Caco-2 (cell line): ENCODE measurements at regions not wholly inside any gene's neighbourhood (a gene's known extent, or its start where the extent isn't known, plus 50 kb on each side); places are given as distances from the start of the nearest gene placed in this dataset.

ENCODE experiments used
- BruUV-seq: library from RNA; stranded (reverse); fragments of 400-500 nt; replicated peaks from 2 replicates; lab custom pipeline; 2021; lab: Mats Ljungman, UMichigan
- CTCF ChIA-PET: fragments of 300-600 bp; sonication (Branson Sonifier 250); formaldehyde crosslinking; loops from one replicate; lab custom pipeline; 2022; ENCODE audit warnings: antibody characterized with exemption; lab: Charles Lee
- POLR2A ChIA-PET: fragments of 300-600 bp; sonication (Branson Sonifier 250); formaldehyde crosslinking; loops from one replicate; lab custom pipeline; 2022; ENCODE audit warnings: antibody characterized with exemption; lab: Charles Lee
- DNase-seq, 2 experiments: peaks; one replicate each; pipeline versions ENCODE4 v3.0.0 to v3.0.0-alpha.2; 2020 to 2022
- H3K27me3 ChIP-seq: replicated peaks from 2 replicates; pipeline ENCODE4 v1.6.0; 2011; ENCODE audit warnings: low read length; ENCODE audit not compliant: control insufficient read depth, insufficient read depth
- H3K36me3 ChIP-seq: 2 replicates; pipeline ENCODE4 v1.5.1; 2011; ENCODE audit warnings: low read length; ENCODE audit not compliant: control insufficient read depth, insufficient read depth
- H3K4me1 ChIP-seq: fragments of 250-450 bp; sonication (Bioruptor Pico); 2 replicates; pipeline ENCODE4 v1.5.1; 2020; ENCODE audit warnings: mild to moderate bottlenecking
- H3K4me3 ChIP-seq: 2 replicates; pipeline ENCODE4 v1.5.1; 2011; ENCODE audit warnings: low read depth, mild to moderate bottlenecking, control low read depth, low read length
- H3K9me3 ChIP-seq: fragments of 250-450 bp; sonication (Bioruptor Pico); 2 replicates; pipeline ENCODE4 v1.5.1; 2020; ENCODE audit warnings: mild to moderate bottlenecking, moderate library complexity
- H3K27ac Mint-ChIP-seq: one replicate; pipeline ENCODE4 v1.8.0; 2022; ENCODE audit warnings: mixed read lengths; ENCODE audit not compliant: unreplicated experiment
- H3K27me3 Mint-ChIP-seq: one replicate; pipeline ENCODE4 v1.8.0; 2022; ENCODE audit warnings: mixed read lengths; ENCODE audit not compliant: insufficient read depth, unreplicated experiment
- H3K36me3 Mint-ChIP-seq: one replicate; pipeline ENCODE4 v1.8.0; 2022; ENCODE audit warnings: mild to moderate bottlenecking, mixed read lengths; ENCODE audit not compliant: insufficient read depth, unreplicated experiment
- H3K4me1 Mint-ChIP-seq: one replicate; pipeline ENCODE4 v1.8.0; 2022; ENCODE audit warnings: low read depth, mixed read lengths; ENCODE audit not compliant: unreplicated experiment
- H3K4me3 Mint-ChIP-seq: one replicate; pipeline ENCODE4 v1.8.0; 2022; ENCODE audit warnings: mild to moderate bottlenecking, moderate library complexity, mixed read lengths; ENCODE audit not compliant: unreplicated experiment
- H3K9me3 Mint-ChIP-seq: one replicate; pipeline ENCODE4 v1.8.0; 2022; ENCODE audit warnings: mixed read lengths; ENCODE audit not compliant: unreplicated experiment
- CTCF ChIP-seq, 2 experiments: fragments of 200-600 bp in 1 of 2; IDR thresholded peaks; 1 replicate in 1 of 2; 2 replicates in 1 of 2; pipeline versions ENCODE4 v1.5.1 to v1.8.0; 2011 to 2022; ENCODE audit warnings: antibody characterized with exemption in 1 of 2, control low read depth in 1 of 2, inconsistent platforms in 1 of 2, low read depth in 1 of 2, low read length in 1 of 2, mild to moderate bottlenecking in 1 of 2, moderate library complexity in 1 of 2; ENCODE audit not compliant: insufficient read depth in 1 of 2, severe bottlenecking in 1 of 2, unreplicated experiment in 1 of 2
- intact Hi-C: fragments of 100-400 bp; cut with micrococcal nuclease; formaldehyde crosslinking; loops from one replicate; pipeline ENCODE4 v1.10.0; 2022; ENCODE audit not compliant: unreplicated experiment

GRCh38 chr18:76042511-76042910 lies 452.5 kb downstream of the ZNF516 start:
- peaks cover 2% of the 10 kb centered on the region for H3K27me3 Mint-ChIP-seq
- no peaks in the 10 kb centered on the region for H3K9me3 Mint-ChIP-seq
- H3K4me3 Mint-ChIP-seq: no peak overlapping the region
- ChIA-PET CTCF (no interaction called here), POLR2A (no interaction called here)
- no peak overlapping the region for H3K27ac Mint-ChIP-seq
- Histone ChIP-seq H3K9me3 (no peaks in the 10 kb centered on the region), H3K4me1 (no peaks in the 10 kb centered on the region), H3K27me3 (no peaks in the 10 kb centered on the region), H3K4me3 (no peak overlapping the region), H3K36me3 (no peaks in the 10 kb centered on the region)
- DNase-seq: no peak
- no peak for TF ChIP-seq CTCF (IDR thresholded peaks at IDR 0.05; ENCODE audit: insufficient read depth in 1 of 2, low read depth in 1 of 2, low read length in 1 of 2, severe bottlenecking in 1 of 2, unreplicated experiment in 1 of 2)
- no TSS peak for BruUV-seq
- no peaks in the 10 kb centered on the region for H3K4me1 Mint-ChIP-seq
- intact Hi-C loops: no loop called here
- H3K36me3 Mint-ChIP-seq: no peaks in the 10 kb centered on the region

- Mint-ChIP-seq H3K36me3 (no peaks in the 10 kb centered on the region), H3K4me1 (no peaks in the 10 kb centered on the region), H3K27me3 (peaks cover 6% of the 10 kb centered on the region), H3K9me3 (no peaks in the 10 kb centered on the region), H3K27ac (no peak overlapping the region), H3K4me3 (no peak overlapping the region)
- H3K4me3 ChIP-seq: no peak overlapping the region
- intact Hi-C loops: no loop called here
- DNase-seq: no peak
- H3K27me3 ChIP-seq: no peaks in the 10 kb centered on the region
- no peaks in the 10 kb centered on the region for H3K4me1 ChIP-seq
- ChIA-PET POLR2A (no interaction called here), CTCF (no interaction called here)
- H3K9me3 ChIP-seq: no peaks in the 10 kb centered on the region
- H3K36me3 ChIP-seq: no peaks in the 10 kb centered on the region
- BruUV-seq: no TSS peak
- no peak for TF ChIP-seq CTCF (IDR thresholded peaks at IDR 0.05; ENCODE audit: insufficient read depth in 1 of 2, low read depth in 1 of 2, low read length in 1 of 2, severe bottlenecking in 1 of 2, unreplicated experiment in 1 of 2)
These were observed 476.8 kb downstream of the ZNF516 start for GRCh38 chr18:76018210-76018609.

GRCh38 chr18:76013057-76013456 lies 482.0 kb downstream of the ZNF516 start:
- TF ChIP-seq CTCF (IDR thresholded peaks at IDR 0.05; ENCODE audit: insufficient read depth in 1 of 2, low read depth in 1 of 2, low read length in 1 of 2, severe bottlenecking in 1 of 2, unreplicated experiment in 1 of 2): no peak
- CTCF ChIA-PET: no interaction called here
- no TSS peak for BruUV-seq
- no peaks in the 10 kb centered on the region for H3K9me3 ChIP-seq
- Mint-ChIP-seq H3K9me3 (no peaks in the 10 kb centered on the region), H3K36me3 (no peaks in the 10 kb centered on the region), H3K27ac (no peak overlapping the region), H3K27me3 (peaks cover 6% of the 10 kb centered on the region), H3K4me1 (no peaks in the 10 kb centered on the region), H3K4me3 (no peak overlapping the region)
- no peaks in the 10 kb centered on the region for H3K36me3 ChIP-seq
- intact Hi-C loops: no loop called here
- POLR2A ChIA-PET: no interaction called here
- H3K4me1 ChIP-seq: no peaks in the 10 kb centered on the region
- H3K27me3 ChIP-seq: no peaks in the 10 kb centered on the region
- no peak overlapping the region for H3K4me3 ChIP-seq
- no peak for DNase-seq
